ENCODE measurements at regions not wholly inside any gene's neighbourhood (a gene's known extent, or its start where the extent isn't known, plus 50 kb on each side); places are given as distances from the start of the nearest gene placed in this dataset.

DNA sequence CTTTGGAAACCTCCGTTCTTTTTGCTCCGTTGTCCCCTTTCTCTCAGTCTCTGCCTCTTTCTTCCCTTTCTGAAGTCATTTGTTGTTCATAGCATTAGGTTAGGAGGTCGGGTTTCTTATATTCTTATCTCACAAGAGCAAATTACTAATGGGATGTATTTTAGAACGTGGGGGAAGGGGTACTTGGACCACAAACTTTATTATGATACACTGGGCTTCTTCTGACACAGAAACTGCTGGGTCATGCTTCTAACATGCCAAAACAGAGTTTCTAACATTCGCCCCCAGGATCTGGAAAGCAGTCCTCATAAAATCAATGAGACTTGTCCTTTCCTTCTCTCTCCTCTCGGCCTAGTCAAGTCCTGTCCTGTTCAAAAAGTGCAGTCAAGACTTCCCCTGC, 334.4 kb downstream of the GADD45G start:
- TF ChIP-seq ZNF274 (IDR thresholded peaks at IDR 0.05; ENCODE audit: borderline replicate concordance, extremely low read depth, low read length) (no peak), TAF7 (optimal IDR thresholded peaks at IDR 0.05; ENCODE audit: borderline replicate concordance, low read depth, low read length) (no peak), BCL11A (IDR thresholded peaks at IDR 0.05; ENCODE audit: low read depth in 2 of 2, low read length in 2 of 2) (no peak), TAF1 (IDR thresholded peaks at IDR 0.05; ENCODE audit: low read depth, low read length) (no peak), JUND (IDR thresholded peaks at IDR 0.05; ENCODE audit: low read length) (no peak), GTF2F1 (IDR thresholded peaks at IDR 0.05; ENCODE audit: borderline replicate concordance, low read depth, low read length) (no peak), BACH1 (IDR thresholded peaks at IDR 0.05; ENCODE audit: low read length) (no peak), SP1 (IDR thresholded peaks at IDR 0.05; ENCODE audit: low read depth, low read length) (no peak)
- TF ChIP-seq, protein P1, sequence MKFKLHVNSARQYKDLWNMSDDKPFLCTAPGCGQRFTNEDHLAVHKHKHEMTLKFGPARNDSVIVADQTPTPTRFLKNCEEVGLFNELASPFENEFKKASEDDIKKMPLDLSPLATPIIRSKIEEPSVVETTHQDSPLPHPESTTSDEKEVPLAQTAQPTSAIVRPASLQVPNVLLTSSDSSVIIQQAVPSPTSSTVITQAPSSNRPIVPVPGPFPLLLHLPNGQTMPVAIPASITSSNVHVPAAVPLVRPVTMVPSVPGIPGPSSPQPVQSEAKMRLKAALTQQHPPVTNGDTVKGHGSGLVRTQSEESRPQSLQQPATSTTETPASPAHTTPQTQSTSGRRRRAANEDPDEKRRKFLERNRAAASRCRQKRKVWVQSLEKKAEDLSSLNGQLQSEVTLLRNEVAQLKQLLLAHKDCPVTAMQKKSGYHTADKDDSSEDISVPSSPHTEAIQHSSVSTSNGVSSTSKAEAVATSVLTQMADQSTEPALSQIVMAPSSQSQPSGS (IDR thresholded peaks at IDR 0.05; ENCODE audit: low read length): no peak

Measured in H1 (cell line).